HepG2 (cell line): ENCODE measurements at regions not wholly inside any gene's neighbourhood (a gene's known extent, or its start where the extent isn't known, plus 50 kb on each side); places are given as distances from the start of the nearest gene placed in this dataset.

ENCODE experiments used
- ATAC-seq: fragments of 200-7000 bp; cut with Tn5 transposase; 3 replicates; pipeline ENCODE4 v1.9.1; 2020; ENCODE audit warnings: mild to moderate bottlenecking, moderate library complexity
- BruUV-seq: library from RNA; stranded (reverse); fragments of 400-500 nt; replicated peaks from 2 replicates; lab custom pipeline; 2021; lab: Mats Ljungman, UMichigan
- CTCF ChIA-PET: fragments of 300-600 bp; formaldehyde crosslinking; extraction: SDS; loops from one replicate; lab custom pipeline; 2021; ENCODE audit warnings: low total read pairs, inconsistent platforms, low intra/inter-chr PET ratio; lab: Yijun Ruan, JAX
- POLR2A ChIA-PET: fragments of 350-600 bp; sonication (Branson Sonifier 250); formaldehyde crosslinking; loops from one replicate; lab custom pipeline; 2020; ENCODE audit warnings: antibody characterized with exemption, inconsistent platforms; lab: Yijun Ruan, JAX
- DNase-seq: peaks from one replicate; pipeline ENCODE4 v3.0.0-alpha.2; 2015; ENCODE audit warnings: low spot score
- FAIRE-seq: peaks from 3 replicates; lab custom pipeline; 2011; peaks lifted over from hg19 to GRCh38; lab: Jason Lieb, UNC
- H2AFZ ChIP-seq: one replicate; pipeline ENCODE4 v1.6.1; 2011; ENCODE audit warnings: low read length, inconsistent platforms
- H3K27ac ChIP-seq: fragments of 300-600 bp; 3 replicates; pipeline ENCODE4 v1.8.0; 2011; ENCODE audit warnings: mixed run types, mild to moderate bottlenecking, mixed read lengths, low read length, inconsistent platforms; ENCODE audit not compliant: insufficient read depth; ENCODE audit errors: extremely low read length
- H3K27me3 ChIP-seq, 2 experiments: fragments of 200-600 bp in 1 of 2; 2 replicates in 1 of 2; 3 replicates in 1 of 2; pipeline versions ENCODE4 v1.6.0 to v1.8.0; 2011; ENCODE audit warnings: low read length in 2 of 2, mild to moderate bottlenecking in 2 of 2, moderate library complexity in 2 of 2, inconsistent platforms in 1 of 2; ENCODE audit not compliant: insufficient read depth in 2 of 2, control insufficient read depth in 1 of 2
- H3K36me3 ChIP-seq, 2 experiments: fragments of 200-600 bp in 1 of 2; replicated peaks in 1 of 2; 2 replicates in 1 of 2; 3 replicates in 1 of 2; pipeline versions ENCODE4 v1.5.1 to v1.8.0; 2011; ENCODE audit warnings: low read length in 2 of 2, inconsistent platforms in 1 of 2; ENCODE audit not compliant: insufficient read depth in 2 of 2, control insufficient read depth in 1 of 2
- H3K4me1 ChIP-seq: 2 replicates; pipeline ENCODE4 v1.5.1; 2012; ENCODE audit warnings: low read length, inconsistent platforms; ENCODE audit not compliant: insufficient read depth
- H3K4me2 ChIP-seq: 2 replicates; pipeline ENCODE4 v1.6.0; 2011; ENCODE audit warnings: low read depth, low read length, inconsistent platforms
- H3K4me3 ChIP-seq, 3 experiments: fragments of 200-600 bp in 1 of 3; sonication (generic), shearing (Covaris generic) in 1 of 3; replicated peaks in 1 of 3; 2 replicates each; pipeline ENCODE4 v1.5.1; 2011 to 2016; ENCODE audit warnings: low read length in 3 of 3, inconsistent platforms in 2 of 3, low read depth in 2 of 3, mild to moderate bottlenecking in 2 of 3, control low read depth in 1 of 3, mixed read lengths in 1 of 3; ENCODE audit not compliant: insufficient read depth in 1 of 3
- H3K79me2 ChIP-seq: one replicate; pipeline ENCODE4 v1.6.1; 2011; ENCODE audit warnings: low read length, inconsistent platforms; ENCODE audit not compliant: insufficient read depth
- H3K9ac ChIP-seq: 2 replicates; pipeline ENCODE4 v1.6.0; 2011; ENCODE audit warnings: mild to moderate bottlenecking, low read depth, low read length, inconsistent platforms; ENCODE audit not compliant: insufficient read depth
- H3K9me3 ChIP-seq: 2 replicates; pipeline ENCODE4 v1.5.1; 2012; ENCODE audit warnings: mild to moderate bottlenecking, low read length
- H4K20me1 ChIP-seq: 2 replicates; pipeline ENCODE4 v1.6.0; 2011; ENCODE audit warnings: inconsistent platforms, mild to moderate bottlenecking, low read length, moderate library complexity; ENCODE audit not compliant: insufficient read depth
- GTF2F1 ChIP-seq: fragments of 150-350 bp; IDR thresholded peaks from 2 replicates; pipeline ENCODE4 v1.6.1; 2014; ENCODE audit warnings: low read length
- KAT2B ChIP-seq: fragments of 150-350 bp; IDR thresholded peaks from 2 replicates; pipeline ENCODE4 v1.6.1; 2014; ENCODE audit warnings: low read depth, low read length, borderline replicate concordance
- MEIS1 ChIP-seq: sonication (generic); formaldehyde crosslinking; IDR thresholded peaks from 2 replicates; pipeline ENCODE4 v1.9.0; 2021; ENCODE audit warnings: mild to moderate bottlenecking, missing genetic modification reagents, moderate library complexity, borderline replicate concordance
- POLR2G ChIP-seq: fragments of 200-400 bp; formaldehyde crosslinking; IDR thresholded peaks from 2 replicates; pipeline ENCODE4 v1.6.1; 2018; ENCODE audit warnings: mild to moderate bottlenecking, low read depth, low read length, moderate library complexity
- REL ChIP-seq: sonication (generic); formaldehyde crosslinking; conservative IDR thresholded peaks from 2 replicates; pipeline ENCODE4 v1.8.0; 2022; ENCODE audit warnings: mild to moderate bottlenecking, missing genetic modification reagents, moderate library complexity
- SUZ12 ChIP-seq: fragments of 150-350 bp; IDR thresholded peaks from 2 replicates; pipeline ENCODE4 v1.6.1; 2014; ENCODE audit warnings: low read depth, low read length
- ZBTB42 ChIP-seq: sonication (generic); formaldehyde crosslinking; IDR thresholded peaks from 2 replicates; pipeline ENCODE4 v1.5.0; 2020; ENCODE audit warnings: mild to moderate bottlenecking, missing genetic modification reagents
- ZFP41 ChIP-seq: sonication (generic); formaldehyde crosslinking; IDR thresholded peaks from 2 replicates; pipeline ENCODE4 v1.4.0; 2020; ENCODE audit warnings: mild to moderate bottlenecking, missing genetic modification reagents, borderline replicate concordance
- ZNF143 ChIP-seq: sonication (generic); formaldehyde crosslinking; IDR thresholded peaks from 2 replicates; pipeline ENCODE4 v1.4.0; 2020; ENCODE audit warnings: missing genetic modification reagents
- ZNF335 ChIP-seq: sonication (generic); formaldehyde crosslinking; IDR thresholded peaks from 2 replicates; pipeline ENCODE4 v1.4.0; 2020; ENCODE audit warnings: missing genetic modification reagents
- ZSCAN20 ChIP-seq: sonication (generic); formaldehyde crosslinking; IDR thresholded peaks from 2 replicates; pipeline ENCODE4 v1.4.0; 2020; ENCODE audit warnings: missing genetic modification reagents, mild to moderate bottlenecking, borderline replicate concordance
- WGBS: methylation state at CpG from one replicate; pipeline ENCODE4 v1.1.6; 2017; ENCODE audit warnings: low lambda C conversion rate; 5-methylcytosine and 5-hydroxymethylcytosine counted together
- in situ Hi-C: cut with HindIII; loops from 2 replicates; pipeline ENCODE4 v1.10.0; 2017; ENCODE audit warnings: low pct_unique_long_range_greater_than_20kb; ENCODE audit not compliant: extremely low pct_ligation_motif_present
- intact Hi-C: fragments of 100-400 bp; cut with micrococcal nuclease; formaldehyde crosslinking; loops from one replicate; pipeline ENCODE4 v1.10.0; 2022; ENCODE audit not compliant: unreplicated experiment
- TF ChIP-seq, protein P1 (sequence below): sonication (generic); formaldehyde crosslinking; IDR thresholded peaks from 2 replicates; pipeline ENCODE4 v1.4.0; 2020; ENCODE audit warnings: mild to moderate bottlenecking, missing genetic modification reagents
- TF ChIP-seq, protein P2 (sequence below): sonication (generic); formaldehyde crosslinking; IDR thresholded peaks from 2 replicates; pipeline ENCODE4 v1.4.0; 2020; ENCODE audit warnings: missing genetic modification reagents
- TF ChIP-seq, protein P3 (sequence below): sonication (generic); formaldehyde crosslinking; IDR thresholded peaks from 2 replicates; pipeline ENCODE4 v1.4.0; 2020; ENCODE audit warnings: low read depth, missing genetic modification reagents
- TF ChIP-seq, protein P4 (sequence below): sonication (generic); formaldehyde crosslinking; IDR thresholded peaks from 2 replicates; pipeline ENCODE4 v1.8.0; 2022; ENCODE audit warnings: missing genetic modification reagents, low read depth, mild to moderate bottlenecking, borderline replicate concordance

DNA sequence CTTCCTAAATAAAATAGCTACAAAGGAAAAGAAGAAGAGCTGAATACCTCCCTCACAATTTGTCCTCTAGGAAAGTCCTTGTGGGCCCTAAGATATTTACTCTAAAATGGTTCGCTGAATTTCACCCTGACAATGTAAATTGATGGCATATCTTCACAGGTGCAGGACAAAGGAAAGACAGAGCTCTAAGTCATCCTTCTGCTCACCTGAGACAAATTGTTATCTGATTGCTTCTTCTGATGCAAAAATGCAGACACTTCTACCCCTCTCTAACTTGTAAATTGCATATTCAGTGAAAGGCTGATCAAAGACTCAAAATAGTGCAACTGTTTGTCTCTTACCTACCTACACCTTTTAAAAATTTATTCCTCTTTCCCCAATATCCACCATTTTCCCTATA lies 747.2 kb upstream of the PRR20A start:
- no peak overlapping the region for H3K4me3 ChIP-seq
- BruUV-seq: no TSS peak
- H3K9me3 ChIP-seq: peaks cover 61% of the 10 kb centered on the region
- TF ChIP-seq ZBTB42 (CRISPR knock-in tag) (no peak), MEIS1 (CRISPR knock-in tag) (no peak), SUZ12 (no peak), KAT2B (no peak), POLR2G (no peak), ZNF143 (CRISPR knock-in tag) (no peak), GTF2F1 (no peak), ZSCAN20 (CRISPR knock-in tag) (no peak), ZNF335 (CRISPR knock-in tag) (no peak), ZFP41 (CRISPR knock-in tag) (no peak), REL (CRISPR knock-in tag) (no peak)
- TF ChIP-seq, protein P1, sequence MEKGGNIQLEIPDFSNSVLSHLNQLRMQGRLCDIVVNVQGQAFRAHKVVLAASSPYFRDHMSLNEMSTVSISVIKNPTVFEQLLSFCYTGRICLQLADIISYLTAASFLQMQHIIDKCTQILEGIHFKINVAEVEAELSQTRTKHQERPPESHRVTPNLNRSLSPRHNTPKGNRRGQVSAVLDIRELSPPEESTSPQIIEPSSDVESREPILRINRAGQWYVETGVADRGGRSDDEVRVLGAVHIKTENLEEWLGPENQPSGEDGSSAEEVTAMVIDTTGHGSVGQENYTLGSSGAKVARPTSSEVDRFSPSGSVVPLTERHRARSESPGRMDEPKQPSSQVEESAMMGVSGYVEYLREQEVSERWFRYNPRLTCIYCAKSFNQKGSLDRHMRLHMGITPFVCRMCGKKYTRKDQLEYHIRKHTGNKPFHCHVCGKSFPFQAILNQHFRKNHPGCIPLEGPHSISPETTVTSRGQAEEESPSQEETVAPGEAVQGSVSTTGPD: no peak
- TF ChIP-seq, protein P2, sequence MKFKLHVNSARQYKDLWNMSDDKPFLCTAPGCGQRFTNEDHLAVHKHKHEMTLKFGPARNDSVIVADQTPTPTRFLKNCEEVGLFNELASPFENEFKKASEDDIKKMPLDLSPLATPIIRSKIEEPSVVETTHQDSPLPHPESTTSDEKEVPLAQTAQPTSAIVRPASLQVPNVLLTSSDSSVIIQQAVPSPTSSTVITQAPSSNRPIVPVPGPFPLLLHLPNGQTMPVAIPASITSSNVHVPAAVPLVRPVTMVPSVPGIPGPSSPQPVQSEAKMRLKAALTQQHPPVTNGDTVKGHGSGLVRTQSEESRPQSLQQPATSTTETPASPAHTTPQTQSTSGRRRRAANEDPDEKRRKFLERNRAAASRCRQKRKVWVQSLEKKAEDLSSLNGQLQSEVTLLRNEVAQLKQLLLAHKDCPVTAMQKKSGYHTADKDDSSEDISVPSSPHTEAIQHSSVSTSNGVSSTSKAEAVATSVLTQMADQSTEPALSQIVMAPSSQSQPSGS: no peak
- TF ChIP-seq, protein P3, sequence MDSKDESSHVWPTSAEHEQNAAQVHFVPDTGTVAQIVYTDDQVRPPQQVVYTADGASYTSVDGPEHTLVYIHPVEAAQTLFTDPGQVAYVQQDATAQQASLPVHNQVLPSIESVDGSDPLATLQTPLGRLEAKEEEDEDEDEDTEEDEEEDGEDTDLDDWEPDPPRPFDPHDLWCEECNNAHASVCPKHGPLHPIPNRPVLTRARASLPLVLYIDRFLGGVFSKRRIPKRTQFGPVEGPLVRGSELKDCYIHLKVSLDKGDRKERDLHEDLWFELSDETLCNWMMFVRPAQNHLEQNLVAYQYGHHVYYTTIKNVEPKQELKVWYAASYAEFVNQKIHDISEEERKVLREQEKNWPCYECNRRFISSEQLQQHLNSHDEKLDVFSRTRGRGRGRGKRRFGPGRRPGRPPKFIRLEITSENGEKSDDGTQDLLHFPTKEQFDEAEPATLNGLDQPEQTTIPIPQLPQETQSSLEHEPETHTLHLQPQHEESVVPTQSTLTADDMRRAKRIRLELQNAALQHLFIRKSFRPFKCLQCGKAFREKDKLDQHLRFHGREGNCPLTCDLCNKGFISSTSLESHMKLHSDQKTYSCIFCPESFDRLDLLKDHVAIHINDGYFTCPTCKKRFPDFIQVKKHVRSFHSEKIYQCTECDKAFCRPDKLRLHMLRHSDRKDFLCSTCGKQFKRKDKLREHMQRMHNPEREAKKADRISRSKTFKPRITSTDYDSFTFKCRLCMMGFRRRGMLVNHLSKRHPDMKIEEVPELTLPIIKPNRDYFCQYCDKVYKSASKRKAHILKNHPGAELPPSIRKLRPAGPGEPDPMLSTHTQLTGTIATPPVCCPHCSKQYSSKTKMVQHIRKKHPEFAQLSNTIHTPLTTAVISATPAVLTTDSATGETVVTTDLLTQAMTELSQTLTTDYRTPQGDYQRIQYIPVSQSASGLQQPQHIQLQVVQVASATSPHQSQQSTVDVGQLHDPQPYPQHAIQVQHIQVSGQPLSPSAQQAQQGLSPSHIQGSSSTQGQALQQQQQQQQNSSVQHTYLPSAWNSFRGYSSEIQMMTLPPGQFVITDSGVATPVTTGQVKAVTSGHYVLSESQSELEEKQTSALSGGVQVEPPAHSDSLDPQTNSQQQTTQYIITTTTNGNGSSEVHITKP: no peak
- TF ChIP-seq, protein P4, sequence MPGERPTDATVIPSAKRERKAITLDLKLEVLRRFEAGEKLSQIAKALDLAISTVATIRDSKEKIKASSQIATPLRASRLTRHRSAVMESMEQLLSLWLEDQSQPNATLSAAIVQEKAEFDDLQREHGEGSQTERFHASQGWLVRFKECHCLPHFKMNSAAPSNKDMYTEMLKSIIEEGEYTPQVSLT (CRISPR knock-in tag): no peak
- in situ Hi-C loops (no loop called here), intact Hi-C loops (no loop called here)
- FAIRE-seq: no peak
- no peak for ATAC-seq
- H3K9ac ChIP-seq: no peak overlapping the region
- H3K4me2 ChIP-seq: no peak overlapping the region
- H3K27ac ChIP-seq: no peak overlapping the region
- no peaks in the 10 kb centered on the region for H3K36me3 ChIP-seq
- WGBS: 6% methylated on average over 1 of the region's 1 CpG
- no peak for DNase-seq
- H4K20me1 ChIP-seq: no peaks in the 10 kb centered on the region
- H2AFZ ChIP-seq: no peak overlapping the region
- POLR2A ChIA-PET: no interaction called here
- H3K79me2 ChIP-seq: no peaks in the 10 kb centered on the region
- H3K4me1 ChIP-seq: no peaks in the 10 kb centered on the region
- CTCF ChIA-PET: no interaction called here
- no peaks in the 10 kb centered on the region for H3K27me3 ChIP-seq
